T-cell (primary cell): ENCODE measurements at regions not wholly inside any gene's neighbourhood (a gene's known extent, or its start where the extent isn't known, plus 50 kb on each side); places are given as distances from the start of the nearest gene placed in this dataset.
"Not testable (repeated sequence)": the region's sequence is repeated elsewhere in the genome, so short reads cannot be mapped to it uniquely, and the experiment has no call there.

ENCODE experiments used
- ATAC-seq, 4 experiments: fragments of 200-7000 bp in 3 of 4; fragments of 150-1000 bp in 1 of 4; cut with Tn5 transposase; replicated peaks in 1 of 4; 1 replicate in 3 of 4; 2 replicates in 1 of 4; pipeline ENCODE4 v1.10.0; 2021; ENCODE audit warnings: moderate library complexity in 3 of 4, mild to moderate bottlenecking in 2 of 4, moderate number of reproducible peaks in 1 of 4
- CTCF ChIA-PET, 2 donors: fragments of 300-600 bp; sonication (Branson Sonifier 250); formaldehyde crosslinking; loops; one replicate each; lab custom pipeline; 2022; ENCODE audit warnings: antibody characterized with exemption in 2 of 2; lab: Charles Lee
- POLR2A ChIA-PET, 2 donors: fragments of 300-600 bp; sonication (Branson Sonifier 250); formaldehyde crosslinking; loops; one replicate each; lab custom pipeline; 2022; ENCODE audit warnings: antibody characterized with exemption in 2 of 2; lab: Charles Lee
- DNase-seq, 35 experiments: peaks; one replicate each; pipeline versions ENCODE4 v3.0.0 to v3.0.0-alpha.2; 2013 to 2023
- H3K27ac ChIP-seq: one replicate; pipeline ENCODE4 v1.5.1; 2013; ENCODE audit warnings: low read length
- H3K27me3 ChIP-seq, 2 experiments: replicated peaks in 1 of 2; 1 replicate in 1 of 2; 2 replicates in 1 of 2; pipeline versions ENCODE4 v1.6.1 to v1.7.0; 2013; ENCODE audit warnings: low read length in 1 of 2, mixed read lengths in 1 of 2; ENCODE audit not compliant: control insufficient read depth in 2 of 2, insufficient read depth in 2 of 2; ENCODE audit errors: extremely low read depth in 1 of 2
- H3K36me3 ChIP-seq, 2 donors: 1 replicate in 1 of 2; 2 replicates in 1 of 2; pipeline versions ENCODE4 v1.6.1 to v1.7.0; 2013; ENCODE audit warnings: low read length in 1 of 2; ENCODE audit not compliant: control insufficient read depth in 2 of 2, insufficient read depth in 1 of 2; ENCODE audit errors: extremely low read depth in 1 of 2
- H3K4me1 ChIP-seq, 2 experiments: 1 replicate in 1 of 2; 2 replicates in 1 of 2; pipeline versions ENCODE4 v1.6.1 to v1.7.0; 2013; ENCODE audit warnings: low read length in 2 of 2, mixed read lengths in 1 of 2; ENCODE audit not compliant: insufficient read depth in 2 of 2, control insufficient read depth in 1 of 2; ENCODE audit errors: extremely low read depth in 1 of 2
- H3K4me3 ChIP-seq, 2 donors: 1 replicate in 1 of 2; 2 replicates in 1 of 2; pipeline versions ENCODE4 v1.5.1 to v1.7.0; 2013; ENCODE audit warnings: mild to moderate bottlenecking in 2 of 2, low read length in 1 of 2, moderate library complexity in 1 of 2; ENCODE audit not compliant: control insufficient read depth in 1 of 2; ENCODE audit errors: extremely low read depth in 1 of 2
- H3K9me3 ChIP-seq: 2 replicates; pipeline ENCODE4 v1.7.0; 2013
- H3K27ac Mint-ChIP-seq, 2 donors: one replicate each; pipeline ENCODE4 v1.8.0; 2020 to 2021; ENCODE audit warnings: mild to moderate bottlenecking in 2 of 2, mixed read lengths in 2 of 2
- H3K27me3 Mint-ChIP-seq, 2 donors: one replicate each; pipeline ENCODE4 v1.8.0; 2021 to 2022; ENCODE audit warnings: mixed read lengths in 2 of 2
- H3K36me3 Mint-ChIP-seq: one replicate; pipeline ENCODE4 v1.8.0; 2021; ENCODE audit warnings: mixed read lengths
- H3K4me1 Mint-ChIP-seq, 3 donors: one replicate each; pipeline ENCODE4 v1.8.0; 2020 to 2022; ENCODE audit warnings: mixed read lengths in 3 of 3, mild to moderate bottlenecking in 1 of 3
- H3K4me3 Mint-ChIP-seq, 3 donors: one replicate each; pipeline ENCODE4 v1.8.0; 2020 to 2022; ENCODE audit warnings: mild to moderate bottlenecking in 3 of 3, mixed read lengths in 3 of 3, moderate library complexity in 3 of 3
- H3K9me3 Mint-ChIP-seq, 3 donors: one replicate each; pipeline ENCODE4 v1.8.0; 2020 to 2022; ENCODE audit warnings: mixed read lengths in 3 of 3
- WGBS: methylation state at CpG from one replicate; pipeline ENCODE4 v1.1.5; 2013; ENCODE audit warnings: missing lambda C conversion rate; ENCODE audit not compliant: insufficient coverage; 5-methylcytosine and 5-hydroxymethylcytosine counted together

DNA sequence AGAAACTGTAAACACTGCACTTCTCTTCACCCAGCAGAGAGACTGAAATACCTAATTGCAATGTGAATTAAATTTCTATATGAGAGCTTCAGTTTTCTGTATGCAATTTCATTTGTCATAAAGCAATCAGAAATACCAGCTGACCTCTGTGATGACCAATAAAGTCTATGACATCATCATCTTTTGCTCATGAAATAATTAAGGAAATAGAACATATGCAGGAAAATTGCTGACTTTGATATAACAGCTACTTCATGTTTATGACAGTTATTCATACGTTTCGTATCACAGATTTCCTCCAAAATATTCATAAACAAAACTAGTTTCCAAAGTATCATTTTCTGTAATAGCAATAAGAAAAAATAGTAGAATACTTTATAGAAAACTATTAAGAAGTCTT lies 652.3 kb downstream of the SLCO4C1 start:
- ChIA-PET CTCF (no interaction called here), POLR2A (interaction anchor here in 1 of 2 donors (0.5 kb wide), 1 partner anchor 1078 kb away, joined by 3 read pairs; no protein-coding TSS in a partner anchor)
- Histone ChIP-seq H3K9me3 (no peaks in the 10 kb centered on the region), H3K36me3 (no peaks in the 10 kb centered on the region), H3K4me1 (no peaks in the 10 kb centered on the region), H3K27ac (no peak overlapping the region), H3K4me3 (no peak overlapping the region), H3K27me3 (no peaks in the 10 kb centered on the region)
- ATAC-seq (no peak), DNase-seq (no peak)
- H3K4me3 Mint-ChIP-seq = no peak overlapping the region
- WGBS = no CpG with 5 or more reads among the region's 2 CpGs
- H3K4me1 Mint-ChIP-seq = no peaks in the 10 kb centered on the region
- H3K27me3 Mint-ChIP-seq = no peaks in the 10 kb centered on the region
- no peak overlapping the region for H3K27ac Mint-ChIP-seq
- H3K36me3 Mint-ChIP-seq = no peaks in the 10 kb centered on the region
- no peaks in the 10 kb centered on the region for H3K9me3 Mint-ChIP-seq

DNA sequence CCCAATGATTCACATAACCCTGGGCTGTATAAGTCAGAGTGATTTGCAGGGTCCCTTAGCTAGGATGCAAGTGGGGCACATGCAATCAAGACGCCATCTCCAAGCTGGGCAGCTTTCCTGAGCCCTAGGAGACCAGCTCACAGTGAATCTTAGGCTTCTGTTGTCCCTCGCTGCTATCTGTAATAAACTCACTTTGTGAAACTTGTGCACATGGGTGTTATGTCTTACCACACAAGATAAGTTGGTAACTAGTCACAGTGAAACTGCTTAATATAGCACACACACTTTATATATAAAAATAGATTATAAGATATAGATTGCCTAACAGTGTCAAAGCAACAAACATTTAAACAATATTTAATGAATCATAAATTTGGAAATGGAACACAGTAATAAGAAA lies 658.5 kb downstream of the SLCO4C1 start:
- no peaks in the 10 kb centered on the region for H3K4me1 Mint-ChIP-seq
- no CpG with 5 or more reads among the region's 2 CpGs for WGBS
- Histone ChIP-seq H3K27me3 (no peaks in the 10 kb centered on the region), H3K36me3 (no peaks in the 10 kb centered on the region), H3K4me1 (no peaks in the 10 kb centered on the region), H3K9me3 (no peaks in the 10 kb centered on the region), H3K4me3 (no peak overlapping the region), H3K27ac (no peak overlapping the region)
- H3K27ac Mint-ChIP-seq = no peak overlapping the region
- no peak overlapping the region for H3K4me3 Mint-ChIP-seq
- ChIA-PET POLR2A (no interaction called here), CTCF (no interaction called here)
- no peaks in the 10 kb centered on the region for H3K36me3 Mint-ChIP-seq
- ATAC-seq (no peak), DNase-seq (no peak)
- no peaks in the 10 kb centered on the region for H3K9me3 Mint-ChIP-seq
- no peaks in the 10 kb centered on the region for H3K27me3 Mint-ChIP-seq

DNA sequence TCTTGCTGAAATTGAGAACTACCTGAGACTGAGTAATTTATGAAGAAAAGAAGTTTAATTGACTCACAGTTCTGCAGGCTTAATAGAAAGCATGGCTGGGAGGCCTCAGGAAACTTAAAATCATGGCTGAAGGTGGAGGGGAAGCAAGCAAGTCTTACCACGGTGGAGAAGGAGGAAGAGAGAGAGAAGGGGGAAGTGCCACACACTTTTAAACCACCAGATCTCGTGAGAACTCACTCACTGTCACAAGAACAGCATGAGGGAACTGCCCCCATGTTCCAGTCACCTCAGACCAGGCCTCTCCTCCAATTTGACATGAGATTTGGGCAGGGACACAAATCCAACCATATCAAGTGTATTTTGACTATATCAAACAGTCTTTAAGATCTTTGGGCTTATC lies 668.3 kb downstream of the SLCO4C1 start:
- H3K27me3 Mint-ChIP-seq, H3K36me3 Mint-ChIP-seq, H3K9me3 Mint-ChIP-seq, H3K27ac ChIP-seq, H3K4me3 ChIP-seq, ATAC-seq, H3K9me3 ChIP-seq, H3K27ac Mint-ChIP-seq, H3K4me3 Mint-ChIP-seq, H3K4me1 ChIP-seq, CTCF ChIA-PET, H3K36me3 ChIP-seq, H3K4me1 Mint-ChIP-seq, DNase-seq, H3K27me3 ChIP-seq, POLR2A ChIA-PET: not testable (repeated sequence)
- no CpG with 5 or more reads among the region's 2 CpGs for WGBS

DNA sequence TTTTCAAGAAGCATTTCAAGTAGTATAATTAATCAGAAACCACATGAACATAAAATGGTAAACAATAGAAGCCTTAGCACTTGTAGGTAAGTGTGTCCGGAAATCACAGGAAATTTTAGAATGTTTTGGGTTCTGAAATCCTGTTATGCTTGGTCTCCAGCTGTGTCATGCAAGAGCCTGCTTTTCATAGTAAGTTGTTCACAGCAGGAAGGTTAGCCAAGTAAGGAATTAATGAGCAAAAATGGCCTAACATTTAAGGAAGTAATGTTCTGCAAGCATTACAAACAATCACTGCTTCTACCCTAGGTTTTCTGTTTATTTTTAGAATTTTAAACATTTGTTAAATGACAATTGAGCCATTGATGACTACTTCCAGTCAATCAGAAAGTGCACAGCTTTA lies 669.5 kb downstream of the SLCO4C1 start:
- Histone ChIP-seq H3K27ac (no peak overlapping the region), H3K4me3 (no peak overlapping the region), H3K36me3 (no peaks in the 10 kb centered on the region), H3K27me3 (no peaks in the 10 kb centered on the region), H3K9me3 (no peaks in the 10 kb centered on the region), H3K4me1 (no peaks in the 10 kb centered on the region)
- POLR2A ChIA-PET = no interaction called here
- Mint-ChIP-seq H3K9me3 (peaks cover 0 to 5% (median 0%) of the 10 kb centered on the region in 3 donors), H3K27ac (no peak overlapping the region), H3K4me1 (no peaks in the 10 kb centered on the region), H3K4me3 (no peak overlapping the region), H3K27me3 (no peaks in the 10 kb centered on the region), H3K36me3 (no peaks in the 10 kb centered on the region)
- CTCF ChIA-PET = no interaction called here
- ATAC-seq (no peak), DNase-seq (no peak)
- WGBS = no CpG with 5 or more reads among the region's 1 CpG

DNA sequence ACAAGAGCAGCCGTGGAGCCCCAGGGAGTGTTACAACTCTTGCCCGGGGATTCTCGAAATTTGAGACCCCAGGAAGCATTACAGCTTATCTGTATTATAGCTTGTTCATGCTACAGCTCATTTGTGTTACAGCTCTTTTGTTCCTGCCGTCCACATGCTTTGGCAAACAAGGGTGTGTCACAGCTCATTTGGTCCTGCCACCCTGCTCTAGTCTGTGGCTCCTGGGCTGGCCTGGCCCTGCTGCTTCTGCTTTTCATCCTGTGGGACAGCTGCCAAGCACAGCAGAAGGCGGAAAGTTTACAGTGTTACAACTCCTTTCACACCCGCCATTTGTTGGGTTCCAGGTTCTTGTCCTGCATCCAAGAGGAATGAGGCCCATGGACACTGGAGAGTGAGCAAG lies 685.0 kb downstream of the SLCO4C1 start:
- Mint-ChIP-seq H3K9me3 (no peaks in the 10 kb centered on the region), H3K36me3 (no peaks in the 10 kb centered on the region), H3K27me3 (no peaks in the 10 kb centered on the region), H3K27ac (no peak overlapping the region), H3K4me1 (no peaks in the 10 kb centered on the region), H3K4me3 (no peak overlapping the region)
- DNase-seq (no peak), ATAC-seq (no peak)
- Histone ChIP-seq H3K36me3 (no peaks in the 10 kb centered on the region), H3K27ac (no peak overlapping the region), H3K27me3 (no peaks in the 10 kb centered on the region), H3K4me3 (no peak overlapping the region), H3K4me1 (no peaks in the 10 kb centered on the region), H3K9me3 (no peaks in the 10 kb centered on the region)
- ChIA-PET POLR2A (no interaction called here), CTCF (interaction anchor here in 1 of 2 donors (0.9 kb wide), 1 partner anchor 12 kb away, joined by 3 read pairs; no protein-coding TSS in a partner anchor)
- WGBS = 69% methylated on average over 4 of the region's 6 CpGs

DNA sequence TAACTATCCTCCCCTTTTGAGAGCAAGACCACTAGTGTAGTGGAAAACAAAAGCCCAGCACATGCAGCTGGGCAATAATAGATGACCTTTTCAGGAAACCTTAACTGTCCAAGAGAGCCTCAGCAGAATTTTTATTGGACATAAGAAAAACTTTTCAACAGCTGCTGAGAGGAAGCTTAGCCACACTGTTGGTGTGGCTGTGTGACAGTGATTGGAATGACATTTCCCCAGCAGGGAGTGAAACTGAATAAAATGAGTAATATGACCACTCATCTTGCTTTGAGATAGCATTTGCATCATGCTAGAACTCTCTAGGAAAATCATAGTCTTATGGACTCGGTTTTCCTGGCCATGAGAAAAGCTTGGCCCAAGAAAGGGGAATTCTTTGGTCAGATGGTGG lies 687.8 kb downstream of the SLCO4C1 start:
- Mint-ChIP-seq H3K9me3 (no peaks in the 10 kb centered on the region), H3K27ac (no peak overlapping the region), H3K36me3 (no peaks in the 10 kb centered on the region), H3K27me3 (no peaks in the 10 kb centered on the region), H3K4me3 (no peak overlapping the region), H3K4me1 (no peaks in the 10 kb centered on the region)
- WGBS = 63% methylated on average over 1 of the region's 1 CpG
- H3K27me3 ChIP-seq = no peaks in the 10 kb centered on the region
- CTCF ChIA-PET = interaction anchor here in 1 of 2 donors (0.6 kb wide), 1 partner anchor 1396 kb away, joined by 5 read pairs; no protein-coding TSS in a partner anchor
- no peaks in the 10 kb centered on the region for H3K9me3 ChIP-seq
- no peaks in the 10 kb centered on the region for H3K4me1 ChIP-seq
- no peaks in the 10 kb centered on the region for H3K36me3 ChIP-seq
- POLR2A ChIA-PET = no interaction called here
- H3K4me3 ChIP-seq = no peak overlapping the region
- no peak for ATAC-seq
- no peak overlapping the region for H3K27ac ChIP-seq
- no peak for DNase-seq

DNA sequence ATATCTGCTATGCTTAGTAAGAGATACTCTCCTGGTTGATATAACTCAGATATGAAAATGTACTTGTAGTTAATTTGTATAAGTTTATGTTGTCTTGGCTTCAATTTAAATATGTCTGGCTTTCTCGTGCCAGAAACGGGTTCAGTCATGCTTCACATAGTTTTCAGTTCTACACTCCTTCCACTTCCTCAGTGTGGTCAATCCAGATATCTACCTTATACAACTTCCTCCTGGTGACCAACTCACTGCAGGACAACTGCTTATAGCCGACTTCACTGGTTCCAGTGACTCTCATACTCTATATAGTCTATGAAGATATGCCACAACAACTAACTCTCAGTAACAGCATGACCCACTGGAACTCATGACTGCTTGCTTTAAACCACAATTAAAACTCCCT lies 690.4 kb downstream of the SLCO4C1 start:
- ChIA-PET CTCF (no interaction called here), POLR2A (no interaction called here)
- H3K9me3 ChIP-seq = no peaks in the 10 kb centered on the region
- 60% methylated on average over 3 of the region's 3 CpGs for WGBS
- no peaks in the 10 kb centered on the region for H3K27me3 ChIP-seq
- Mint-ChIP-seq H3K27me3 (no peaks in the 10 kb centered on the region), H3K4me1 (no peaks in the 10 kb centered on the region), H3K4me3 (no peak overlapping the region), H3K9me3 (peaks cover 0 to 2% (median 0%) of the 10 kb centered on the region in 3 donors), H3K36me3 (no peaks in the 10 kb centered on the region), H3K27ac (no peak overlapping the region)
- no peaks in the 10 kb centered on the region for H3K4me1 ChIP-seq
- no peak overlapping the region for H3K27ac ChIP-seq
- ATAC-seq (no peak), DNase-seq (no peak)
- no peaks in the 10 kb centered on the region for H3K36me3 ChIP-seq
- no peak overlapping the region for H3K4me3 ChIP-seq
